ENCODE measurements at regions not wholly inside any gene's neighbourhood (a gene's known extent, or its start where the extent isn't known, plus 50 kb on each side); places are given as distances from the start of the nearest gene placed in this dataset.

- FAIRE-seq: no peak
- no peak overlapping the region for H2BK5ac ChIP-seq (ENCODE audit: low read depth, low read length)
- no peaks in the 10 kb centered on the region for H3K9me3 ChIP-seq (ENCODE audit: insufficient read depth in 2 of 2, low read depth in 1 of 2, low read length in 1 of 2)
- H4K5ac ChIP-seq (ENCODE audit: insufficient read length, low read depth, low read length): no peak overlapping the region
- H3K79me2 ChIP-seq (ENCODE audit: control insufficient read depth in 1 of 2, insufficient read depth in 2 of 2, low read length in 2 of 2): no peaks in the 10 kb centered on the region
- H3K27me3 ChIP-seq (replicated peaks in 1 of 4; ENCODE audit: control insufficient read depth in 3 of 4, extremely low read depth in 1 of 4, insufficient read depth in 3 of 4, low read length in 3 of 4): no peaks in the 10 kb centered on the region
- no peak overlapping the region for H2BK120ac ChIP-seq (replicated peaks; ENCODE audit: low read depth, low read length)
- no peak for TF ChIP-seq SIRT6 (IDR thresholded peaks at IDR 0.05; ENCODE audit: low read length)
- TF ChIP-seq CBX8 (IDR thresholded peaks at IDR 0.05; ENCODE audit: borderline replicate concordance, low read depth, low read length): no peak
- no peak for TF ChIP-seq PHF8 (conservative IDR thresholded peaks at IDR 0.05; ENCODE audit: low read depth, low read length)
- no peak for TF ChIP-seq JUND (IDR thresholded peaks at IDR 0.05; ENCODE audit: low read length)
- no peak for TF ChIP-seq SP2 (IDR thresholded peaks at IDR 0.05; ENCODE audit: low read length)
- TF ChIP-seq RBBP5 (IDR thresholded peaks at IDR 0.05; ENCODE audit: borderline replicate concordance, low read depth, low read length): no peak
- no peak for TF ChIP-seq YY1 (IDR thresholded peaks at IDR 0.05; ENCODE audit: low read depth, low read length)
- no peak for TF ChIP-seq SAP30 (IDR thresholded peaks at IDR 0.05; ENCODE audit: insufficient read depth, insufficient replicate concordance, low read length)
- TF ChIP-seq E2F6 (IDR thresholded peaks at IDR 0.05): no peak
- TF ChIP-seq MAX (IDR thresholded peaks at IDR 0.05): no peak
- TF ChIP-seq KDM1A (IDR thresholded peaks at IDR 0.05; ENCODE audit: borderline replicate concordance, low read length): no peak
- TF ChIP-seq TEAD4 (IDR thresholded peaks at IDR 0.05; ENCODE audit: low read depth, low read length): no peak
- no peak for TF ChIP-seq FOSL1 (IDR thresholded peaks at IDR 0.05; ENCODE audit: insufficient read depth, low read depth, low read length)
- H3K4me1 ChIP-seq (replicated peaks in 1 of 4; ENCODE audit: control insufficient read depth in 3 of 4, insufficient read depth in 4 of 4, low read length in 3 of 4): no peaks in the 10 kb centered on the region
- H3K56ac ChIP-seq (replicated peaks; ENCODE audit: insufficient read length, low read depth, low read length): no peak overlapping the region
- no peak for DNase-seq (ENCODE audit: low read depth in 1 of 2, low spot score in 2 of 2)
- no peak overlapping the region for H3K9ac ChIP-seq (replicated peaks in 1 of 4; ENCODE audit: extremely low read depth in 1 of 4, low read depth in 3 of 4, low read length in 3 of 4)
- no peak overlapping the region for H2BK15ac ChIP-seq (ENCODE audit: low read length)
- no peaks in the 10 kb centered on the region for H4K20me1 ChIP-seq (replicated peaks in 1 of 2; ENCODE audit: control insufficient read depth in 1 of 2, insufficient read depth in 2 of 2, low read length in 2 of 2)
- no peak overlapping the region for H2BK20ac ChIP-seq (ENCODE audit: low read length)
- no peaks in the 10 kb centered on the region for H3K79me1 ChIP-seq (ENCODE audit: low read depth, low read length)
- H2AK5ac ChIP-seq (ENCODE audit: low read depth, low read length): no peak overlapping the region
- H2BK12ac ChIP-seq (ENCODE audit: low read depth, low read length): no peak overlapping the region
- H3K27ac ChIP-seq (ENCODE audit: low read depth, low read length): no peak overlapping the region
- ChIA-PET POLR2A (ENCODE audit: partially characterized antibody) (no interaction called here), CTCF (ENCODE audit: partially characterized antibody) (no interaction called here)
- H3K23me2 ChIP-seq (ENCODE audit: low read depth, low read length): no peaks in the 10 kb centered on the region
- H4K91ac ChIP-seq (replicated peaks; ENCODE audit: insufficient read length, low read length): no peak overlapping the region
- no peak overlapping the region for H3K18ac ChIP-seq (ENCODE audit: extremely low read depth, low read length)
- H3K23ac ChIP-seq (ENCODE audit: insufficient read length): no peak overlapping the region
- no peak overlapping the region for H4K8ac ChIP-seq (ENCODE audit: extremely low read depth, insufficient read depth, low read length)
- no peaks in the 10 kb centered on the region for H3K36me3 ChIP-seq (ENCODE audit: control insufficient read depth in 2 of 4, insufficient read depth in 4 of 4, low read length in 3 of 4)
- no peak overlapping the region for H3K4me2 ChIP-seq (ENCODE audit: insufficient read depth in 1 of 2, low read depth in 2 of 2, low read length in 2 of 2)
- H3K14ac ChIP-seq (ENCODE audit: insufficient read length): no peak overlapping the region
- 94% methylated on average over 2 of the region's 2 CpGs; no CpG with 5 or more reads in 1 of the 2 experiments for WGBS, 2 experiments (ENCODE audit: extremely low coverage in 1 of 2, insufficient coverage in 1 of 2, insufficient read length in 1 of 2, insufficient replicate concordance in 2 of 2, low coverage in 1 of 2, low lambda C conversion rate in 2 of 2, missing lambda C conversion rate in 1 of 2)
- no peak overlapping the region for H2AFZ ChIP-seq (ENCODE audit: low read length)
- no peak overlapping the region for H3K4me3 ChIP-seq (ENCODE audit: extremely low read depth in 1 of 4, insufficient read depth in 2 of 4, low read depth in 3 of 4, low read length in 4 of 4)
- no peak overlapping the region for H3K4ac ChIP-seq (replicated peaks; ENCODE audit: insufficient read length, low read depth, low read length)
Observed at GRCh38 chr19:31970027-31970461, 375.4 kb upstream of the ZNF507 start.
